ENCODE measurements at regions not wholly inside any gene's neighbourhood (a gene's known extent, or its start where the extent isn't known, plus 50 kb on each side); places are given as distances from the start of the nearest gene placed in this dataset.
"Not testable (repeated sequence)": the region's sequence is repeated elsewhere in the genome, so short reads cannot be mapped to it uniquely, and the experiment has no call there.

- DNase-seq (ENCODE audit: low read depth in 2 of 2), result no peak
Measured at GRCh38 chr3:40895109-40895508, 304.2 kb upstream of the CTNNB1 start.

- DNase-seq (ENCODE audit: low read depth in 2 of 2), result no peak
Measured at GRCh38 chr3:40899286-40899712, 300.0 kb upstream of the CTNNB1 start.

GRCh38 chr3:40901298-40901697 is 298.0 kb upstream of the CTNNB1 start:
- DNase-seq (ENCODE audit: low read depth in 2 of 2), result no peak

GRCh38 chr3:40901796-40902195 is 297.5 kb upstream of the CTNNB1 start:
- DNase-seq (ENCODE audit: low read depth in 2 of 2), result no peak

GRCh38 chr3:40907907-40908465 is 291.3 kb upstream of the CTNNB1 start:
- DNase-seq (ENCODE audit: low read depth in 2 of 2), result not testable (repeated sequence)

GRCh38 chr3:40908612-40909011 is 290.7 kb upstream of the CTNNB1 start:
- DNase-seq (ENCODE audit: low read depth in 2 of 2), result no peak

GRCh38 chr3:40911264-40911663 is 288.0 kb upstream of the CTNNB1 start:
- DNase-seq (ENCODE audit: low read depth in 2 of 2), result no peak

- DNase-seq (ENCODE audit: low read depth in 2 of 2), result no peak
Measured at GRCh38 chr3:40911928-40912327, 287.4 kb upstream of the CTNNB1 start.

GRCh38 chr3:40912461-40912860 is 286.8 kb upstream of the CTNNB1 start:
- DNase-seq (ENCODE audit: low read depth in 2 of 2), result no peak

GRCh38 chr3:40913192-40913591 is 286.1 kb upstream of the CTNNB1 start:
- no peak for DNase-seq (ENCODE audit: low read depth in 2 of 2)

- DNase-seq (ENCODE audit: low read depth in 2 of 2), result no peak
Measured at GRCh38 chr3:40913641-40914040, 285.7 kb upstream of the CTNNB1 start.

GRCh38 chr3:40914475-40914874 is 284.8 kb upstream of the CTNNB1 start:
- DNase-seq (ENCODE audit: low read depth in 2 of 2), result no peak

GRCh38 chr3:40915346-40915865 is 283.9 kb upstream of the CTNNB1 start:
- no peak for DNase-seq (ENCODE audit: low read depth in 2 of 2)

GRCh38 chr3:40920041-40920440 is 279.3 kb upstream of the CTNNB1 start:
- DNase-seq (ENCODE audit: low read depth in 2 of 2), result no peak

GRCh38 chr3:40921251-40921650 is 278.1 kb upstream of the CTNNB1 start:
- DNase-seq (ENCODE audit: low read depth in 2 of 2), result no peak

- DNase-seq (ENCODE audit: low read depth in 2 of 2), result no peak
Measured at GRCh38 chr3:40923143-40923542, 276.2 kb upstream of the CTNNB1 start.

- no peak for DNase-seq (ENCODE audit: low read depth in 2 of 2)
Measured at GRCh38 chr3:40923651-40924050, 275.7 kb upstream of the CTNNB1 start.

GRCh38 chr3:40924559-40925141 is 274.7 kb upstream of the CTNNB1 start:
- DNase-seq (ENCODE audit: low read depth in 2 of 2), result no peak

GRCh38 chr3:40925231-40925630 is 274.1 kb upstream of the CTNNB1 start:
- DNase-seq (ENCODE audit: low read depth in 2 of 2), result no peak

- DNase-seq (ENCODE audit: low read depth in 2 of 2), result no peak
Measured at GRCh38 chr3:40930131-40930538, 269.2 kb upstream of the CTNNB1 start.

GRCh38 chr3:40930756-40931155 is 268.5 kb upstream of the CTNNB1 start:
- DNase-seq (ENCODE audit: low read depth in 2 of 2), result no peak

GRCh38 chr3:40938591-40938990 is 260.7 kb upstream of the CTNNB1 start:
- DNase-seq (ENCODE audit: low read depth in 2 of 2), result no peak

- DNase-seq (ENCODE audit: low read depth in 2 of 2), result no peak
Measured at GRCh38 chr3:40939030-40939740, 260.1 kb upstream of the CTNNB1 start.

Data from stimulated activated CD4-positive, alpha-beta T cell treated with anti-CD3 and anti-CD28 coated beads, Interleukin-1b, Interleukin-23, amount 100 ng/mL, for 4 hours (primary cell).